HCT116 (cell line): ENCODE measurements at regions not wholly inside any gene's neighbourhood (a gene's known extent, or its start where the extent isn't known, plus 50 kb on each side); places are given as distances from the start of the nearest gene placed in this dataset.

Experiments
- ATAC-seq: fragments of 200-7000 bp; cut with Tn5 transposase; 2 replicates; pipeline ENCODE4 v1.9.1; 2020; ENCODE audit warnings: mild to moderate bottlenecking, moderate library complexity
- BruUV-seq: library from RNA; stranded (reverse); fragments of 400-500 nt; replicated peaks from 2 replicates; lab custom pipeline; 2021; lab: Mats Ljungman, UMichigan
- CTCF ChIA-PET: fragments of 300-600 bp; sonication (Branson Sonifier 250); formaldehyde crosslinking; loops from one replicate; lab custom pipeline; 2021; ENCODE audit warnings: antibody characterized with exemption; lab: Charles Lee
- POLR2A ChIA-PET: fragments of 300-600, 350-600 bp; sonication (Branson Sonifier 250); formaldehyde crosslinking; loops from one replicate; lab custom pipeline; 2021; ENCODE audit warnings: antibody characterized with exemption; lab: Charles Lee
- RAD21 ChIA-PET, 2 experiments: fragments of 300-600 bp; sonication (Branson Sonifier 250); formaldehyde crosslinking; loops; one replicate each; lab custom pipeline; 2023; ENCODE audit warnings: low total read pairs in 2 of 2; ENCODE audit not compliant: uncharacterized antibody in 2 of 2, unreplicated experiment in 2 of 2, low non-redundant PET in 1 of 2; lab: Charles Lee
- DNase-seq: peaks from one replicate; pipeline ENCODE4 v3.0.0-alpha.2; 2010; ENCODE audit warnings: low read depth, low spot score
- H2AFZ ChIP-seq: fragments of 200-600 bp; shearing (Covaris generic), sonication (generic); 2 replicates; pipeline ENCODE4 v1.6.1; 2017; ENCODE audit warnings: low read depth, mixed run types, mixed read lengths, antibody characterized with exemption, low read length; ENCODE audit not compliant: poor library complexity, severe bottlenecking
- H3K27ac ChIP-seq: 2 replicates; pipeline ENCODE4 v1.5.1; 2012; ENCODE audit warnings: low read depth, low read length
- H3K27me3 ChIP-seq: fragments of 200-600 bp; sonication (generic); 2 replicates; pipeline ENCODE4 v1.6.1; 2016; ENCODE audit warnings: mixed run types, low read length, mixed read lengths; ENCODE audit not compliant: insufficient read depth
- H3K36me3 ChIP-seq, 2 experiments: fragments of 200-500 bp in 1 of 2; fragments of 200-600 bp in 1 of 2; sonication (Bioruptor generic) in 1 of 2; sonication (generic) in 1 of 2; 2 replicates each; pipeline versions ENCODE4 v1.5.1 to v1.6.1; 2014 to 2016; ENCODE audit warnings: low read length in 2 of 2, inconsistent platforms in 1 of 2, mixed read lengths in 1 of 2, mixed run types in 1 of 2; ENCODE audit not compliant: insufficient read depth in 2 of 2, control insufficient read depth in 1 of 2
- H3K4me1 ChIP-seq, 2 experiments: fragments of 200-600 bp in 1 of 2; sonication (generic) in 1 of 2; 2 replicates each; pipeline versions ENCODE4 v1.5.1 to v1.6.1; 2012 to 2017; ENCODE audit warnings: low read length in 2 of 2, inconsistent platforms in 1 of 2, mild to moderate bottlenecking in 1 of 2, mixed read lengths in 1 of 2, mixed run types in 1 of 2, moderate library complexity in 1 of 2; ENCODE audit not compliant: insufficient read depth in 2 of 2, control insufficient read depth in 1 of 2
- H3K4me2 ChIP-seq: fragments of 200-600 bp; sonication (generic); 2 replicates; pipeline ENCODE4 v1.6.1; 2017; ENCODE audit warnings: mixed run types, low read length, mixed read lengths
- H3K4me3 ChIP-seq, 2 experiments: fragments of 200-600 bp in 1 of 2; sonication (generic) in 1 of 2; replicated peaks in 1 of 2; 2 replicates each; pipeline ENCODE4 v1.5.1; 2011 to 2016; ENCODE audit warnings: low read length in 2 of 2, control low read depth in 1 of 2, low read depth in 1 of 2, mild to moderate bottlenecking in 1 of 2, mixed read lengths in 1 of 2, mixed run types in 1 of 2
- H3K79me2 ChIP-seq: fragments of 200-600 bp; sonication (generic); 2 replicates; pipeline ENCODE4 v1.6.1; 2017; ENCODE audit warnings: mild to moderate bottlenecking, mixed run types, low read length, moderate library complexity, mixed read lengths; ENCODE audit not compliant: insufficient read depth
- H3K9ac ChIP-seq: fragments of 200-600 bp; sonication (generic); 2 replicates; pipeline ENCODE4 v1.6.1; 2016; ENCODE audit warnings: low read length, mixed read lengths
- H3K9me2 ChIP-seq: fragments of 200-600 bp; sonication (generic), shearing (Covaris generic); 2 replicates; pipeline ENCODE4 v1.6.1; 2017; ENCODE audit warnings: mixed run types, mild to moderate bottlenecking, moderate library complexity; ENCODE audit not compliant: insufficient read depth
- H3K9me3 ChIP-seq, 2 experiments: fragments of 200-500 bp in 1 of 2; fragments of 200-600 bp in 1 of 2; sonication (Bioruptor generic) in 1 of 2; sonication (generic) in 1 of 2; 2 replicates each; pipeline ENCODE4 v1.6.1; 2014 to 2017; ENCODE audit warnings: low read length in 2 of 2, mixed read lengths in 2 of 2, inconsistent platforms in 1 of 2, low read depth in 1 of 2, mild to moderate bottlenecking in 1 of 2, mixed run types in 1 of 2, moderate library complexity in 1 of 2; ENCODE audit not compliant: control insufficient read depth in 1 of 2, insufficient read depth in 1 of 2
- H4K20me1 ChIP-seq: fragments of 200-600 bp; sonication (generic), shearing (Covaris generic); 2 replicates; pipeline ENCODE4 v1.6.1; 2017; ENCODE audit warnings: mixed run types, mild to moderate bottlenecking, moderate library complexity; ENCODE audit not compliant: insufficient read depth
- ATF3 ChIP-seq: IDR thresholded peaks from 2 replicates; pipeline ENCODE4 v1.6.1; 2012
- CTCF ChIP-seq, 3 experiments: fragments of 200-600 bp in 1 of 3; sonication (generic) in 1 of 3; IDR thresholded peaks in 2 of 3; conservative IDR thresholded peaks in 1 of 3; 2 replicates each; pipeline ENCODE4 v1.5.1; 2012 to 2017; ENCODE audit warnings: low read depth in 2 of 3, low read length in 2 of 3, antibody characterized with exemption in 1 of 3, borderline replicate concordance in 1 of 3, control low read depth in 1 of 3, mild to moderate bottlenecking in 1 of 3, mixed read lengths in 1 of 3, mixed run types in 1 of 3, moderate library complexity in 1 of 3; ENCODE audit not compliant: insufficient read depth in 1 of 3
- EGR1 ChIP-seq: IDR thresholded peaks from 2 replicates; pipeline ENCODE4 v1.6.1; 2012; ENCODE audit warnings: low read depth
- EZH2phosphoT487 ChIP-seq: fragments of 200-600 bp; IDR thresholded peaks from 2 replicates; pipeline ENCODE4 v1.6.1; 2018; ENCODE audit warnings: antibody characterized with exemption, borderline replicate concordance
- JUND ChIP-seq: IDR thresholded peaks from 2 replicates; pipeline ENCODE4 v1.6.1; 2012
- SRF ChIP-seq: IDR thresholded peaks from 2 replicates; pipeline ENCODE4 v1.6.1; 2012; ENCODE audit warnings: low read depth
- ZFX ChIP-seq: fragments of 450-650 bp; IDR thresholded peaks from 2 replicates; pipeline ENCODE4 v1.6.1; 2017
- intact Hi-C: fragments of 100-400 bp; cut with micrococcal nuclease; formaldehyde crosslinking; loops from 2 replicates; pipeline ENCODE4 v1.10.0; 2022
- TF ChIP-seq, protein P1 (sequence below): IDR thresholded peaks from 2 replicates; pipeline ENCODE4 v1.6.1; 2012; ENCODE audit warnings: low read depth

- TF ChIP-seq, protein P1, sequence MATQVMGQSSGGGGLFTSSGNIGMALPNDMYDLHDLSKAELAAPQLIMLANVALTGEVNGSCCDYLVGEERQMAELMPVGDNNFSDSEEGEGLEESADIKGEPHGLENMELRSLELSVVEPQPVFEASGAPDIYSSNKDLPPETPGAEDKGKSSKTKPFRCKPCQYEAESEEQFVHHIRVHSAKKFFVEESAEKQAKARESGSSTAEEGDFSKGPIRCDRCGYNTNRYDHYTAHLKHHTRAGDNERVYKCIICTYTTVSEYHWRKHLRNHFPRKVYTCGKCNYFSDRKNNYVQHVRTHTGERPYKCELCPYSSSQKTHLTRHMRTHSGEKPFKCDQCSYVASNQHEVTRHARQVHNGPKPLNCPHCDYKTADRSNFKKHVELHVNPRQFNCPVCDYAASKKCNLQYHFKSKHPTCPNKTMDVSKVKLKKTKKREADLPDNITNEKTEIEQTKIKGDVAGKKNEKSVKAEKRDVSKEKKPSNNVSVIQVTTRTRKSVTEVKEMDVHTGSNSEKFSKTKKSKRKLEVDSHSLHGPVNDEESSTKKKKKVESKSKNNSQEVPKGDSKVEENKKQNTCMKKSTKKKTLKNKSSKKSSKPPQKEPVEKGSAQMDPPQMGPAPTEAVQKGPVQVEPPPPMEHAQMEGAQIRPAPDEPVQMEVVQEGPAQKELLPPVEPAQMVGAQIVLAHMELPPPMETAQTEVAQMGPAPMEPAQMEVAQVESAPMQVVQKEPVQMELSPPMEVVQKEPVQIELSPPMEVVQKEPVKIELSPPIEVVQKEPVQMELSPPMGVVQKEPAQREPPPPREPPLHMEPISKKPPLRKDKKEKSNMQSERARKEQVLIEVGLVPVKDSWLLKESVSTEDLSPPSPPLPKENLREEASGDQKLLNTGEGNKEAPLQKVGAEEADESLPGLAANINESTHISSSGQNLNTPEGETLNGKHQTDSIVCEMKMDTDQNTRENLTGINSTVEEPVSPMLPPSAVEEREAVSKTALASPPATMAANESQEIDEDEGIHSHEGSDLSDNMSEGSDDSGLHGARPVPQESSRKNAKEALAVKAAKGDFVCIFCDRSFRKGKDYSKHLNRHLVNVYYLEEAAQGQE, result no peak
- TF ChIP-seq CTCF (IDR thresholded peaks at IDR 0.05 in 2 of 3, conservative IDR thresholded peaks at IDR 0.05 in 1 of 3; ENCODE audit: borderline replicate concordance in 1 of 3, insufficient read depth in 1 of 3, low read depth in 2 of 3, low read length in 2 of 3), result no peak
- TF ChIP-seq JUND, result no peak
Observed at GRCh38 chr12:125395583-125396215, 330.5 kb downstream of the AACS start (continued).

GRCh38 chr12:125399489-125399888, 334.3 kb downstream of the AACS start:
- Histone ChIP-seq H3K4me3 (no peak overlapping the region), H3K9me2 (no peaks in the 10 kb centered on the region), H3K9me3 (no peaks in the 10 kb centered on the region; a peak in 1 of 4 replicates), H3K36me3 (no peaks in the 10 kb centered on the region), H3K27me3 (peaks cover 5% of the 10 kb centered on the region), H3K27ac (no peak overlapping the region), H4K20me1 (no peaks in the 10 kb centered on the region), H2AFZ (no peak overlapping the region), H3K4me2 (no peak overlapping the region), H3K4me1 (no peaks in the 10 kb centered on the region), H3K79me2 (no peaks in the 10 kb centered on the region), H3K9ac (no peak overlapping the region)
- DNase-seq, result no peak
- no peak for ATAC-seq
- CTCF ChIA-PET, result interaction anchor here (0.9 kb wide), 1 partner anchor 216 kb away, joined by 3 read pairs; no protein-coding TSS in a partner anchor
- BruUV-seq, result no TSS peak
- RAD21 ChIA-PET, result no interaction called here
- TF ChIP-seq ZFX, result no peak
- no peak for TF ChIP-seq EGR1
- no peak for TF ChIP-seq SRF
- no peak for TF ChIP-seq EZH2phosphoT487
- no peak for TF ChIP-seq ATF3
- POLR2A ChIA-PET, result no interaction called here
- intact Hi-C loops, result no loop called here
